ENCODE measurements at regions not wholly inside any gene's neighbourhood (a gene's known extent, or its start where the extent isn't known, plus 50 kb on each side); places are given as distances from the start of the nearest gene placed in this dataset.

- TF ChIP-seq CTCF (IDR thresholded peaks at IDR 0.05) (no peak), POLR2A (IDR thresholded peaks at IDR 0.05) (no peak)
These were observed 441.3 kb upstream of the SMIM31 start for GRCh38 chr4:164312671-164313070.

All from vagina (tissue), 2 donors.